Ishikawa (cell line): ENCODE measurements at regions not wholly inside any gene's neighbourhood (a gene's known extent, or its start where the extent isn't known, plus 50 kb on each side); places are given as distances from the start of the nearest gene placed in this dataset.

Experiments
- EGR1 ChIP-seq: IDR thresholded peaks from 2 replicates; pipeline ENCODE4 v1.6.1; 2012
- EP300 ChIP-seq: IDR thresholded peaks from 2 replicates; pipeline ENCODE4 v1.6.1; 2012; ENCODE audit warnings: borderline replicate concordance
- NFIC ChIP-seq: IDR thresholded peaks from 2 replicates; pipeline ENCODE4 v1.6.1; 2012
- RAD21 ChIP-seq: IDR thresholded peaks from 2 replicates; pipeline ENCODE4 v1.6.1; 2012; ENCODE audit warnings: low read depth
- REST ChIP-seq: IDR thresholded peaks from 2 replicates; pipeline ENCODE4 v1.6.1; 2012; ENCODE audit warnings: low read depth, mild to moderate bottlenecking
- TCF12 ChIP-seq: IDR thresholded peaks from 2 replicates; pipeline ENCODE4 v1.6.1; 2012; ENCODE audit warnings: low read depth
- TEAD4 ChIP-seq: IDR thresholded peaks from 2 replicates; pipeline ENCODE4 v1.6.1; 2012
- ZBTB7A ChIP-seq: IDR thresholded peaks from 2 replicates; pipeline ENCODE4 v1.6.1; 2012; ENCODE audit warnings: low read depth
- TF ChIP-seq, protein P1 (sequence below): IDR thresholded peaks from 2 replicates; pipeline ENCODE4 v1.6.1; 2012

GRCh38 chr11:134997652-134998320 is 585.7 kb upstream of the B3GAT1 start:
- TF ChIP-seq EGR1, result no peak
- TF ChIP-seq, protein P1, sequence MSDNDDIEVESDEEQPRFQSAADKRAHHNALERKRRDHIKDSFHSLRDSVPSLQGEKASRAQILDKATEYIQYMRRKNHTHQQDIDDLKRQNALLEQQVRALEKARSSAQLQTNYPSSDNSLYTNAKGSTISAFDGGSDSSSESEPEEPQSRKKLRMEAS, result no peak
- TF ChIP-seq NFIC, result no peak
- no peak for TF ChIP-seq TEAD4
- no peak for TF ChIP-seq RAD21
- TF ChIP-seq TCF12, result no peak
- TF ChIP-seq ZBTB7A, result no peak
- no peak for TF ChIP-seq REST
- TF ChIP-seq EP300, result no peak
